Dendritic cell treated with granulocyte-macrophage colony-stimulating factor and Interleukin-4, amounts not matched to agents 40 ng/mL and 50 ng/mL, for 4 days (primary cell): ENCODE measurements at regions not wholly inside any gene's neighbourhood (a gene's known extent, or its start where the extent isn't known, plus 50 kb on each side); places are given as distances from the start of the nearest gene placed in this dataset.

Source experiments
- H3K27ac Mint-ChIP-seq: one replicate; pipeline ENCODE4 v1.8.0; 2022; ENCODE audit warnings: mild to moderate bottlenecking, mixed read lengths
- H3K27me3 Mint-ChIP-seq: one replicate; pipeline ENCODE4 v1.8.0; 2022; ENCODE audit warnings: mild to moderate bottlenecking, mixed read lengths
- H3K36me3 Mint-ChIP-seq: one replicate; pipeline ENCODE4 v1.8.0; 2022; ENCODE audit warnings: low read depth, mixed read lengths
- H3K4me1 Mint-ChIP-seq: one replicate; pipeline ENCODE4 v1.8.0; 2022; ENCODE audit warnings: low read depth, mixed read lengths
- H3K4me3 Mint-ChIP-seq: one replicate; pipeline ENCODE4 v1.8.0; 2022; ENCODE audit warnings: mild to moderate bottlenecking, moderate library complexity, mixed read lengths
- H3K9me3 Mint-ChIP-seq: one replicate; pipeline ENCODE4 v1.8.0; 2022; ENCODE audit warnings: mixed read lengths
- intact Hi-C: fragments of 100-400 bp; cut with micrococcal nuclease; formaldehyde crosslinking; loops from one replicate; pipeline ENCODE4 v1.15.0; 2022

GRCh38 chr15:93150910-93151881, 62.2 kb upstream of the RGMA start:
- intact Hi-C loops, result no loop called here
- H3K27me3 Mint-ChIP-seq, result peaks cover 21% of the 10 kb centered on the region
- H3K4me1 Mint-ChIP-seq, result peaks cover 12% of the 10 kb centered on the region
- H3K27ac Mint-ChIP-seq, result no peak overlapping the region
- no peaks in the 10 kb centered on the region for H3K9me3 Mint-ChIP-seq
- no peak overlapping the region for H3K4me3 Mint-ChIP-seq
- no peaks in the 10 kb centered on the region for H3K36me3 Mint-ChIP-seq

GRCh38 chr15:93146601-93147000, 57.6 kb upstream of the RGMA start:
- Mint-ChIP-seq H3K27me3 (peaks cover 33% of the 10 kb centered on the region), H3K27ac (no peak overlapping the region), H3K4me1 (peaks cover 11% of the 10 kb centered on the region)

GRCh38 chr15:93146196-93146595, 57.2 kb upstream of the RGMA start:
- H3K9me3 Mint-ChIP-seq, result no peaks in the 10 kb centered on the region
- no peak overlapping the region for H3K4me3 Mint-ChIP-seq
- H3K4me1 Mint-ChIP-seq, result peaks cover 7% of the 10 kb centered on the region
- no peaks in the 10 kb centered on the region for H3K36me3 Mint-ChIP-seq
- intact Hi-C loops, result no loop called here
- peaks cover 31% of the 10 kb centered on the region for H3K27me3 Mint-ChIP-seq
- H3K27ac Mint-ChIP-seq, result no peak overlapping the region

More at GRCh38 chr15:93146601-93147000, 57.6 kb upstream of the RGMA start:
- Mint-ChIP-seq H3K9me3 (no peaks in the 10 kb centered on the region), H3K36me3 (no peaks in the 10 kb centered on the region), H3K4me3 (no peak overlapping the region)
- intact Hi-C loops, result no loop called here

- Mint-ChIP-seq H3K27me3 (peaks cover 28% of the 10 kb centered on the region), H3K27ac (no peak overlapping the region), H3K36me3 (no peaks in the 10 kb centered on the region), H3K9me3 (no peaks in the 10 kb centered on the region), H3K4me1 (no peaks in the 10 kb centered on the region), H3K4me3 (no peak overlapping the region)
- intact Hi-C loops, result no loop called here
Observed at GRCh38 chr15:93144463-93145236, 55.6 kb upstream of the RGMA start.

- Mint-ChIP-seq H3K4me3 (no peak overlapping the region), H3K9me3 (no peaks in the 10 kb centered on the region), H3K36me3 (no peaks in the 10 kb centered on the region), H3K27me3 (peaks cover 30% of the 10 kb centered on the region), H3K4me1 (no peaks in the 10 kb centered on the region), H3K27ac (no peak overlapping the region)
- intact Hi-C loops, result no loop called here
Observed at GRCh38 chr15:93143186-93143585, 54.2 kb upstream of the RGMA start.

- Mint-ChIP-seq H3K36me3 (no peaks in the 10 kb centered on the region), H3K9me3 (no peaks in the 10 kb centered on the region), H3K27ac (no peak overlapping the region), H3K4me3 (no peak overlapping the region), H3K4me1 (no peaks in the 10 kb centered on the region), H3K27me3 (peaks cover 30% of the 10 kb centered on the region)
- intact Hi-C loops, result no loop called here
Observed at GRCh38 chr15:93141371-93141794, 52.4 kb upstream of the RGMA start.

- Mint-ChIP-seq H3K4me1 (peaks cover 6% of the 10 kb centered on the region), H3K27ac (no peak overlapping the region), H3K4me3 (no peak overlapping the region), H3K9me3 (no peaks in the 10 kb centered on the region), H3K36me3 (no peaks in the 10 kb centered on the region), H3K27me3 (peaks cover 22% of the 10 kb centered on the region)
- intact Hi-C loops, result no loop called here
Observed at GRCh38 chr15:93139436-93139835, 50.4 kb upstream of the RGMA start.

GRCh38 chr15:93138681-93139250, 49.8 kb upstream of the RGMA start:
- Mint-ChIP-seq H3K27me3 (peaks cover 20% of the 10 kb centered on the region), H3K9me3 (no peaks in the 10 kb centered on the region), H3K4me3 (no peak overlapping the region), H3K4me1 (peaks cover 6% of the 10 kb centered on the region), H3K27ac (no peak overlapping the region), H3K36me3 (no peaks in the 10 kb centered on the region)
- intact Hi-C loops, result no loop called here
